Central memory CD4-positive, alpha-beta T cell (primary cell): ENCODE measurements at regions not wholly inside any gene's neighbourhood (a gene's known extent, or its start where the extent isn't known, plus 50 kb on each side); places are given as distances from the start of the nearest gene placed in this dataset.

Experiments used
- DNase-seq: peaks from one replicate; pipeline ENCODE4 v3.0.0; 2022

- DNase-seq = no peak
These were observed 550.9 kb upstream of the PKDCC start for GRCh38 chr2:41496908-41497307.

GRCh38 chr2:41498781-41499180 lies 549.0 kb upstream of the PKDCC start:
- no peak for DNase-seq

GRCh38 chr2:41500895-41501294 lies 546.9 kb upstream of the PKDCC start:
- no peak for DNase-seq

GRCh38 chr2:41502752-41503151 lies 545.1 kb upstream of the PKDCC start:
- DNase-seq = no peak

GRCh38 chr2:41504532-41504931 lies 543.3 kb upstream of the PKDCC start:
- DNase-seq = no peak

- no peak for DNase-seq
These were observed 537.7 kb upstream of the PKDCC start for GRCh38 chr2:41510108-41510507.

- no peak for DNase-seq
These were observed 526.6 kb upstream of the PKDCC start for GRCh38 chr2:41521211-41521610.

GRCh38 chr2:41527525-41528323 lies 520.1 kb upstream of the PKDCC start:
- DNase-seq = no peak

- DNase-seq = no peak
These were observed 512.2 kb upstream of the PKDCC start for GRCh38 chr2:41535575-41535974.

- no peak for DNase-seq
These were observed 507.4 kb upstream of the PKDCC start for GRCh38 chr2:41540272-41540998.

GRCh38 chr2:41543726-41544125 lies 504.1 kb upstream of the PKDCC start:
- no peak for DNase-seq

GRCh38 chr2:41544709-41545108 lies 503.1 kb upstream of the PKDCC start:
- no peak for DNase-seq

GRCh38 chr2:41546031-41546430 lies 501.8 kb upstream of the PKDCC start:
- no peak for DNase-seq

GRCh38 chr2:41568648-41569047 lies 479.2 kb upstream of the PKDCC start:
- DNase-seq = no peak

GRCh38 chr2:41572154-41572553 lies 475.7 kb upstream of the PKDCC start:
- no peak for DNase-seq

- no peak for DNase-seq
These were observed 471.4 kb upstream of the PKDCC start for GRCh38 chr2:41576423-41576822.

GRCh38 chr2:41579806-41580205 lies 468.0 kb upstream of the PKDCC start:
- no peak for DNase-seq

- no peak for DNase-seq
These were observed 467.0 kb upstream of the PKDCC start for GRCh38 chr2:41580806-41581205.

- no peak for DNase-seq
These were observed 452.6 kb upstream of the PKDCC start for GRCh38 chr2:41595240-41595639.

- DNase-seq = no peak
These were observed 450.1 kb upstream of the PKDCC start for GRCh38 chr2:41597680-41598079.

- no peak for DNase-seq
These were observed 449.5 kb upstream of the PKDCC start for GRCh38 chr2:41598161-41598894.

- no peak for DNase-seq
These were observed 447.4 kb upstream of the PKDCC start for GRCh38 chr2:41600460-41600859.

GRCh38 chr2:41602341-41602740 lies 445.5 kb upstream of the PKDCC start:
- no peak for DNase-seq

GRCh38 chr2:41605311-41605710 lies 442.5 kb upstream of the PKDCC start:
- DNase-seq = no peak
